ENCODE measurements at regions not wholly inside any gene's neighbourhood (a gene's known extent, or its start where the extent isn't known, plus 50 kb on each side); places are given as distances from the start of the nearest gene placed in this dataset.

GRCh38 chr20:6665621-6666355, 101.7 kb upstream of the BMP2 start:
- TF ChIP-seq POLR2A (IDR thresholded peaks at IDR 0.05; ENCODE audit: low read depth, low read length) (no peak), PAX5 (IDR thresholded peaks at IDR 0.05; ENCODE audit: insufficient read depth, low read length, severe bottlenecking) (no peak), SPI1 (IDR thresholded peaks at IDR 0.05; ENCODE audit: low read depth, low read length) (no peak), POLR2AphosphoS5 (IDR thresholded peaks at IDR 0.05; ENCODE audit: low read depth, low read length) (no peak), TAF1 (IDR thresholded peaks at IDR 0.05; ENCODE audit: low read depth, low read length) (no peak), POU2F2 (IDR thresholded peaks at IDR 0.05; ENCODE audit: low read depth, low read length) (no peak)

Data from GM12891 (cell line).